HG03442 (cell line): ENCODE measurements at regions not wholly inside any gene's neighbourhood (a gene's known extent, or its start where the extent isn't known, plus 50 kb on each side); places are given as distances from the start of the nearest gene placed in this dataset.

ENCODE experiments used
- ATAC-seq: cut with Tn5 transposase; IDR thresholded peaks from one replicate; pipeline ENCODE4 v1.9.1; 2021; ENCODE audit warnings: mild to moderate bottlenecking, moderate library complexity; ENCODE audit not compliant: unreplicated experiment

GRCh38 chr14:40618225-40618898 lies 988.3 kb upstream of the LRFN5 start:
- no peak for ATAC-seq

- no peak for ATAC-seq
Observed at GRCh38 chr14:40616579-40616978, 990.1 kb upstream of the LRFN5 start.

- no peak for ATAC-seq
Observed at GRCh38 chr14:40601063-40601462, 1005.6 kb upstream of the LRFN5 start.

GRCh38 chr14:40599725-40600124 lies 1007.0 kb upstream of the LRFN5 start:
- ATAC-seq, result no peak

GRCh38 chr14:40581264-40581663 lies 1025.4 kb upstream of the LRFN5 start:
- ATAC-seq, result no peak

- no peak for ATAC-seq
Observed at GRCh38 chr14:40576880-40577478, 1029.7 kb upstream of the LRFN5 start.

GRCh38 chr14:40574780-40575179 lies 1031.9 kb upstream of the LRFN5 start:
- ATAC-seq, result no peak

- ATAC-seq, result no peak
Observed at GRCh38 chr14:40525314-40525713, 1081.4 kb upstream of the LRFN5 start.

GRCh38 chr14:40523123-40523522 lies 1083.6 kb upstream of the LRFN5 start:
- ATAC-seq, result no peak

GRCh38 chr14:40494483-40494882 lies 1062.2 kb upstream of the FBXO33 start:
- no peak for ATAC-seq

GRCh38 chr14:40487824-40488223 lies 1055.6 kb upstream of the FBXO33 start:
- ATAC-seq, result no peak

- no peak for ATAC-seq
Observed at GRCh38 chr14:40485688-40486087, 1053.5 kb upstream of the FBXO33 start.

GRCh38 chr14:40476005-40476404 lies 1043.8 kb upstream of the FBXO33 start:
- no peak for ATAC-seq

- no peak for ATAC-seq
Observed at GRCh38 chr14:40467969-40468368, 1035.7 kb upstream of the FBXO33 start.

- ATAC-seq, result no peak
Observed at GRCh38 chr14:40464531-40464930, 1032.3 kb upstream of the FBXO33 start.

- ATAC-seq, result no peak
Observed at GRCh38 chr14:40463886-40464285, 1031.7 kb upstream of the FBXO33 start.

GRCh38 chr14:40452674-40453073 lies 1020.4 kb upstream of the FBXO33 start:
- no peak for ATAC-seq

- ATAC-seq, result peak; percentile 50
Observed at GRCh38 chr14:40447017-40447416, 1014.8 kb upstream of the FBXO33 start.

GRCh38 chr14:40445020-40445419 lies 1012.8 kb upstream of the FBXO33 start:
- ATAC-seq, result no peak

GRCh38 chr14:40436551-40436950 lies 1004.3 kb upstream of the FBXO33 start:
- no peak for ATAC-seq

GRCh38 chr14:40417777-40418401 lies 985.7 kb upstream of the FBXO33 start:
- ATAC-seq, result peak; percentile 97

- ATAC-seq, result no peak
Observed at GRCh38 chr14:40416565-40416964, 984.3 kb upstream of the FBXO33 start.
